Transverse colon (tissue), 4 donors: ENCODE measurements at regions not wholly inside any gene's neighbourhood (a gene's known extent, or its start where the extent isn't known, plus 50 kb on each side); places are given as distances from the start of the nearest gene placed in this dataset.

Experiments used
- DNase-seq: peaks from one replicate; pipeline ENCODE4 v3.0.0-alpha.2; 2019
- H3K27ac ChIP-seq, 4 donors: fragments of 200-600 bp; sonication (generic); 2 replicates each; pipeline ENCODE4 v1.5.1; 2016 to 2018; ENCODE audit warnings: inconsistent platforms in 4 of 4
- H3K27me3 ChIP-seq: fragments of 200-600 bp; sonication (generic); 2 replicates; pipeline ENCODE4 v1.5.1; 2017; ENCODE audit warnings: inconsistent platforms
- H3K36me3 ChIP-seq, 4 donors: fragments of 200-600 bp; sonication (generic); 2 replicates each; pipeline ENCODE4 v1.5.1; 2017 to 2019; ENCODE audit warnings: inconsistent platforms in 4 of 4
- H3K4me1 ChIP-seq, 4 donors: fragments of 200-600 bp; sonication (generic); 2 replicates each; pipeline ENCODE4 v1.5.1; 2017 to 2020; ENCODE audit warnings: inconsistent platforms in 4 of 4
- H3K4me3 ChIP-seq, 4 donors: fragments of 200-600 bp; sonication (generic); 1 replicate in 1 of 4; 2 replicates in 3 of 4; pipeline versions ENCODE4 v1.5.1 to v1.6.1; 2017 to 2019; ENCODE audit warnings: inconsistent platforms in 4 of 4
- H3K9me3 ChIP-seq, 2 donors: fragments of 200-600 bp; sonication (generic); 2 replicates each; pipeline ENCODE4 v1.5.1; 2017 to 2019; ENCODE audit warnings: inconsistent platforms in 2 of 2
- EP300 ChIP-seq: sonication (generic); formaldehyde crosslinking; IDR thresholded peaks from one replicate; pipeline ENCODE4 v1.6.1; 2017; ENCODE audit warnings: antibody characterized with exemption, low read depth
- POLR2A ChIP-seq: fragments of 450-650 bp; IDR thresholded peaks from one replicate; pipeline ENCODE4 v1.6.1; 2016; ENCODE audit warnings: antibody characterized with exemption, mild to moderate bottlenecking, moderate library complexity
- POLR2AphosphoS5 ChIP-seq, 3 donors: sonication (generic); formaldehyde crosslinking; IDR thresholded peaks; one replicate each; pipeline ENCODE4 v1.6.1; 2016; ENCODE audit warnings: antibody characterized with exemption in 3 of 3
- WGBS, 2 donors: methylation state at CpG; one replicate each; pipeline ENCODE4 v1.1.5; 2018; ENCODE audit warnings: low coverage in 1 of 2; 5-methylcytosine and 5-hydroxymethylcytosine counted together
- in situ Hi-C, 4 donors: fragments of 200-750 bp; cut with MboI; loops; one replicate each; pipeline versions ENCODE4 v1.15.0 to v1.15.1; 2017; ENCODE audit warnings: low sequenced_read_pairs in 3 of 4, low pct_ligation_motif_present in 1 of 4, low pct_unique_long_range_greater_than_20kb in 1 of 4
- intact Hi-C: fragments of 100-400 bp; cut with DNase I; formaldehyde crosslinking; loops from one replicate; pipeline ENCODE4 v1.15.1; 2023; ENCODE audit warnings: low total_unique reads
- TF ChIP-seq, protein P1 (sequence below), 5 experiments: fragments of 200-600 bp in 3 of 5; fragments of 450-650 bp in 2 of 5; sonication (generic) in 3 of 5; IDR thresholded peaks; 1 replicate in 2 of 5; 2 replicates in 3 of 5; pipeline ENCODE4 v1.5.1; 2016 to 2017; ENCODE audit warnings: antibody characterized with exemption in 5 of 5, inconsistent platforms in 3 of 5, mild to moderate bottlenecking in 2 of 5, moderate library complexity in 1 of 5

DNA sequence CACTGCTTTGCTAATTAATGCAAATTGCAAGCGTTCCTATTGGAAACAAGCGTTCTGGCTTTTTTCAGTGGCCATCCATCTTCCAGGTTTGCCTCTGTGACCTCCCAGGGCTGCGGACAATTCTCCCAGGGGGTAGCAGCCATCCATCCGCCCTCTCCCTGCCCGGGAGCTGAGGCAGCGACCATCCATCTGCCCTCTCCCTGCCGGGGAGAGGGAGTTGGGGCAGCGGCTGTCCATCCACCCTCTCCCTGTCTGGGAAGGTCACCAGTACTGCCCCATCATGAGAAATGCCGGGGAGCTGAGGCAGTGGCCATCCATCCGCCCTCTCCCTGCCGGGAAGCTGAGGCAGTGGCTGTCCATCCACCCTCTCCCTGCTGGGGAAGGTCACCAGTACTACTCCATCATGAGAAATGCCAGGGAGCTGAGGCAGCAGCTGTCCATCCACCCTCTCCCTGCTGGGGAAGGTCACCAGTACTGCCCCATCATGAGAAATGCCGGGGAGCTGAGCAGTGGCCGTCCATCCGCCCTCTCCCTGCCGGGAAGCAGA is 394.7 kb downstream of the BRD1 start:
- intact Hi-C loops (no loop called here), in situ Hi-C loops (no loop called here)
- Histone ChIP-seq H3K27ac (no peak overlapping the region), H3K4me1 (no peaks in the 10 kb centered on the region), H3K9me3 (no peaks in the 10 kb centered on the region), H3K27me3 (peaks cover 10% of the 10 kb centered on the region), H3K36me3 (no peaks in the 10 kb centered on the region), H3K4me3 (no peak overlapping the region)
- no peak for DNase-seq
- TF ChIP-seq EP300 = no peak
- TF ChIP-seq POLR2AphosphoS5 (IDR thresholded peaks at IDR 0.05) = no peak
- no peak for TF ChIP-seq POLR2A
- TF ChIP-seq, protein P1, sequence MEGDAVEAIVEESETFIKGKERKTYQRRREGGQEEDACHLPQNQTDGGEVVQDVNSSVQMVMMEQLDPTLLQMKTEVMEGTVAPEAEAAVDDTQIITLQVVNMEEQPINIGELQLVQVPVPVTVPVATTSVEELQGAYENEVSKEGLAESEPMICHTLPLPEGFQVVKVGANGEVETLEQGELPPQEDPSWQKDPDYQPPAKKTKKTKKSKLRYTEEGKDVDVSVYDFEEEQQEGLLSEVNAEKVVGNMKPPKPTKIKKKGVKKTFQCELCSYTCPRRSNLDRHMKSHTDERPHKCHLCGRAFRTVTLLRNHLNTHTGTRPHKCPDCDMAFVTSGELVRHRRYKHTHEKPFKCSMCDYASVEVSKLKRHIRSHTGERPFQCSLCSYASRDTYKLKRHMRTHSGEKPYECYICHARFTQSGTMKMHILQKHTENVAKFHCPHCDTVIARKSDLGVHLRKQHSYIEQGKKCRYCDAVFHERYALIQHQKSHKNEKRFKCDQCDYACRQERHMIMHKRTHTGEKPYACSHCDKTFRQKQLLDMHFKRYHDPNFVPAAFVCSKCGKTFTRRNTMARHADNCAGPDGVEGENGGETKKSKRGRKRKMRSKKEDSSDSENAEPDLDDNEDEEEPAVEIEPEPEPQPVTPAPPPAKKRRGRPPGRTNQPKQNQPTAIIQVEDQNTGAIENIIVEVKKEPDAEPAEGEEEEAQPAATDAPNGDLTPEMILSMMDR (IDR thresholded peaks at IDR 0.05) = no peak
- WGBS, 2 donors = 70% methylated on average over 12 of the region's 15 CpGs; no CpG with 5 or more reads in 1 of the 2 donors

GRCh38 chr22:49432211-49432896 is 395.3 kb downstream of the BRD1 start:
- no peaks in the 10 kb centered on the region for H3K4me1 ChIP-seq
- H3K4me3 ChIP-seq = no peak overlapping the region
- H3K27ac ChIP-seq = no peak overlapping the region
- H3K9me3 ChIP-seq = no peaks in the 10 kb centered on the region
- TF ChIP-seq EP300 = no peak
- TF ChIP-seq, protein P1 (IDR thresholded peaks at IDR 0.05) = no peak
- no peak for TF ChIP-seq POLR2AphosphoS5 (IDR thresholded peaks at IDR 0.05)
- TF ChIP-seq POLR2A = no peak
- in situ Hi-C loops = no loop called here
- no peaks in the 10 kb centered on the region for H3K36me3 ChIP-seq
- peaks cover 10% of the 10 kb centered on the region for H3K27me3 ChIP-seq
- DNase-seq = no peak
- intact Hi-C loops = no loop called here
- WGBS, 2 donors = 62% methylated on average over 19 of the region's 19 CpGs; no CpG with 5 or more reads in 1 of the 2 donors

GRCh38 chr22:49431551-49431950 is 396.1 kb downstream of the BRD1 start:
- TF ChIP-seq POLR2A = no peak
- no peak for TF ChIP-seq POLR2AphosphoS5 (IDR thresholded peaks at IDR 0.05)
- Histone ChIP-seq H3K36me3 (no peaks in the 10 kb centered on the region), H3K9me3 (no peaks in the 10 kb centered on the region), H3K27ac (no peak overlapping the region), H3K4me1 (no peaks in the 10 kb centered on the region), H3K4me3 (no peak overlapping the region), H3K27me3 (peaks cover 10% of the 10 kb centered on the region)
- no peak for DNase-seq
- 70 to 81% methylated on average over 2 of the region's 2 CpGs for WGBS, 2 donors
- intact Hi-C loops (no loop called here), in situ Hi-C loops (no loop called here)

GRCh38 chr22:49429066-49429465 is 398.6 kb downstream of the BRD1 start:
- intact Hi-C loops (no loop called here), in situ Hi-C loops (no loop called here)
- WGBS, 2 donors = 53% methylated on average over 7 of the region's 7 CpGs; no CpG with 5 or more reads in 1 of the 2 donors
- Histone ChIP-seq H3K9me3 (no peaks in the 10 kb centered on the region), H3K27ac (no peak overlapping the region), H3K27me3 (peaks cover 6% of the 10 kb centered on the region), H3K4me1 (no peaks in the 10 kb centered on the region), H3K36me3 (no peaks in the 10 kb centered on the region), H3K4me3 (no peak overlapping the region)
- TF ChIP-seq POLR2A (no peak), EP300 (no peak), POLR2AphosphoS5 (IDR thresholded peaks at IDR 0.05) (no peak)
- TF ChIP-seq, protein P1 (IDR thresholded peaks at IDR 0.05) = no peak
- no peak for DNase-seq
